Heart right ventricle (tissue), 16 donors: ENCODE measurements at regions not wholly inside any gene's neighbourhood (a gene's known extent, or its start where the extent isn't known, plus 50 kb on each side); places are given as distances from the start of the nearest gene placed in this dataset.

Experiments used
- ATAC-seq, 8 donors: fragments of 200-7000 bp; cut with Tn5 transposase; one replicate each; pipeline ENCODE4 v1.9.1; 2020; ENCODE audit warnings: mild to moderate bottlenecking in 8 of 8, moderate library complexity in 8 of 8, moderate number of reproducible peaks in 1 of 8
- DNase-seq, 2 donors: peaks; one replicate each; pipeline ENCODE4 v3.0.0-alpha.2; 2020
- H3K27ac ChIP-seq, 10 donors: fragments of 200-600 bp; sonication (generic) in 2 of 10; one replicate each; pipeline versions ENCODE4 v1.5.0 to v1.8.0; 2020 to 2022; ENCODE audit warnings: mild to moderate bottlenecking in 3 of 10
- H3K27me3 ChIP-seq, 7 donors: fragments of 200-600 bp; one replicate each; pipeline ENCODE4 v1.8.0; 2021 to 2022; ENCODE audit warnings: mild to moderate bottlenecking in 2 of 7
- H3K36me3 ChIP-seq, 9 donors: fragments of 200-600 bp; sonication (generic) in 1 of 9; one replicate each; pipeline versions ENCODE4 v1.5.0 to v1.8.0; 2020 to 2022; ENCODE audit warnings: mild to moderate bottlenecking in 2 of 9
- H3K4me1 ChIP-seq, 9 donors: fragments of 200-600 bp; sonication (generic) in 1 of 9; one replicate each; pipeline versions ENCODE4 v1.5.0 to v1.8.0; 2020 to 2022; ENCODE audit warnings: mild to moderate bottlenecking in 4 of 9
- H3K4me3 ChIP-seq, 10 donors: fragments of 200-600 bp; sonication (generic) in 2 of 10; one replicate each; pipeline versions ENCODE4 v1.5.0 to v1.8.0; 2020 to 2022; ENCODE audit warnings: mild to moderate bottlenecking in 7 of 10, moderate library complexity in 2 of 10
- H3K9me3 ChIP-seq, 11 donors: fragments of 200-600 bp in 10 of 11; sonication (generic) in 2 of 11; one replicate each; pipeline versions ENCODE4 v1.5.0 to v1.8.0; 2013 to 2022; ENCODE audit warnings: mild to moderate bottlenecking in 2 of 11, control low read depth in 1 of 11, moderate library complexity in 1 of 11
- CTCF ChIP-seq, 9 donors: fragments of 200-600 bp; sonication (generic) in 2 of 9; IDR thresholded peaks; one replicate each; pipeline versions ENCODE4 v1.5.0 to v1.8.0; 2021 to 2022; ENCODE audit warnings: antibody characterized with exemption in 9 of 9, mild to moderate bottlenecking in 5 of 9, moderate library complexity in 1 of 9
- WGBS, 2 donors: extraction: QIAGEN DNeasy Blood & Tissue Kit; methylation state at CpG; one replicate each; pipeline ENCODE4 v1.1.7; 2013; ENCODE audit warnings: inconsistent platforms in 1 of 2; 5-methylcytosine and 5-hydroxymethylcytosine counted together
- intact Hi-C, 10 donors: fragments of 100-400 bp; cut with DNase I; formaldehyde crosslinking; loops; one replicate each; pipeline versions ENCODE4 v1.11.1 to v1.14.2; 2022
- donor health status: Arrhythmogenic right ventricular cardiomyopathy.
- donor health status: ischemic (EF 13 %, LVEDD 7.1; RV severe dilation, severe dysfunction).
- donor health status: healthy with polysubstance abuse.
- donor health status: DM: no; HTN: yes; CAD: no.
- donor health status: DM: no; HTN: no; CAD: no.
- donor health status: ischemic (EF 25% LVEDD 6.9; RV normal size, moderate dysfunction).
- donor health status: ischemic (EF 25% LVEDD 5.7; RV mildly dilated, moderate dysfunction).
- donor health status: healthy.
- donor health status: DM: yes; HTN: yes; CAD: no.
- donor health status: Ischemic cardiomyopathy.
- donor health status: ischemic (EF 35%, LVEDD 5.7; RV mildly dilated, moderate dysfunction).
- donor health status: nonischemic (EF 11% LVEDD 7.7; RV severe dilation, severe dysfunction).
- donor health status: DM: yes; HTN: yes; CAD: no.
- donor health status: PGD.
- donor health status: ischemic (EF 29% LVEDD 5.4; RV normal size, mild dysfunction).
- donor health status: nonischemic (EF 23%, LVEDD 6.1; RV moderate dilation, normal function).

- Histone ChIP-seq H3K9me3 (peaks cover 0 to 6% (median 0%) of the 10 kb centered on the region in 11 donors), H3K27me3 (no peaks in the 10 kb centered on the region), H3K4me1 (no peaks in the 10 kb centered on the region), H3K4me3 (no peak overlapping the region), H3K36me3 (no peaks in the 10 kb centered on the region), H3K27ac (no peak overlapping the region)
- TF ChIP-seq CTCF (IDR thresholded peaks at IDR 0.05): no peak
- 63 to 74% methylated on average over 2 of the region's 2 CpGs for WGBS, 2 donors
- ATAC-seq (no peak), DNase-seq (no peak)
- intact Hi-C loops: no loop called here
These were observed 1457.2 kb upstream of the PCDH7 start for GRCh38 chr4:29262986-29263385.

- Histone ChIP-seq H3K9me3 (peaks cover 0 to 13% (median 0%) of the 10 kb centered on the region in 11 donors), H3K27me3 (no peaks in the 10 kb centered on the region), H3K4me1 (no peaks in the 10 kb centered on the region), H3K4me3 (no peak overlapping the region), H3K27ac (no peak overlapping the region), H3K36me3 (no peaks in the 10 kb centered on the region)
- DNase-seq (no peak), ATAC-seq (no peak)
- intact Hi-C loops: no loop called here
- no peak for TF ChIP-seq CTCF (IDR thresholded peaks at IDR 0.05)
- 88 to 89% methylated on average over 1 of the region's 1 CpG for WGBS, 2 donors
These were observed 1444.0 kb upstream of the PCDH7 start for GRCh38 chr4:29276150-29276549.

GRCh38 chr4:29277381-29277780 lies 1442.8 kb upstream of the PCDH7 start:
- TF ChIP-seq CTCF (IDR thresholded peaks at IDR 0.05): no peak
- intact Hi-C loops: no loop called here
- no peak for DNase-seq

GRCh38 chr4:29278585-29278984 lies 1441.6 kb upstream of the PCDH7 start:
- H3K27me3 ChIP-seq: no peaks in the 10 kb centered on the region
- H3K4me3 ChIP-seq: no peak overlapping the region
- DNase-seq: no peak
- no peak overlapping the region for H3K27ac ChIP-seq
- H3K9me3 ChIP-seq: peaks cover 0 to 9% (median 0%) of the 10 kb centered on the region in 11 donors
- ATAC-seq: no peak
- whole genome bisulfite sequencing, 2 donors: 31% methylated on average over 2 of the region's 2 CpGs
- TF ChIP-seq CTCF (IDR thresholded peaks at IDR 0.05): no peak
- no peaks in the 10 kb centered on the region for H3K36me3 ChIP-seq
- intact Hi-C loops: no loop called here
- no peaks in the 10 kb centered on the region for H3K4me1 ChIP-seq

More at GRCh38 chr4:29277381-29277780, 1442.8 kb upstream of the PCDH7 start:
- no peaks in the 10 kb centered on the region for H3K36me3 ChIP-seq
- no peak overlapping the region for H3K4me3 ChIP-seq
- peaks cover 0 to 13% (median 0%) of the 10 kb centered on the region in 11 donors for H3K9me3 ChIP-seq
- H3K27ac ChIP-seq: no peak overlapping the region
- no peak for ATAC-seq
- H3K27me3 ChIP-seq: no peaks in the 10 kb centered on the region
- no peaks in the 10 kb centered on the region for H3K4me1 ChIP-seq
